Hepatocyte (in vitro differentiated cells): ENCODE measurements at regions not wholly inside any gene's neighbourhood (a gene's known extent, or its start where the extent isn't known, plus 50 kb on each side); places are given as distances from the start of the nearest gene placed in this dataset.

Experiments
- DNase-seq: peaks from one replicate; pipeline ENCODE4 v3.0.0-alpha.2; 2016; ENCODE audit warnings: low spot score
- H2AFZ ChIP-seq: fragments of 200-600 bp; sonication (generic); 2 replicates; pipeline ENCODE4 v1.6.0; 2016; ENCODE audit warnings: antibody characterized with exemption, mild to moderate bottlenecking
- H3K27ac ChIP-seq: fragments of 200-600 bp; sonication (generic); 2 replicates; pipeline ENCODE4 v1.5.1; 2016; ENCODE audit warnings: mild to moderate bottlenecking
- H3K27me3 ChIP-seq: fragments of 200-600 bp; sonication (generic); 2 replicates; pipeline ENCODE4 v1.6.1; 2016
- H3K36me3 ChIP-seq: fragments of 200-600 bp; sonication (generic); replicated peaks from 2 replicates; pipeline ENCODE4 v1.5.1; 2016; ENCODE audit warnings: low read depth; ENCODE audit not compliant: insufficient read depth
- H3K4me1 ChIP-seq: fragments of 200-600 bp; sonication (generic); 2 replicates; pipeline ENCODE4 v1.5.1; 2016; ENCODE audit warnings: mild to moderate bottlenecking, moderate library complexity; ENCODE audit not compliant: insufficient read depth
- H3K4me2 ChIP-seq: fragments of 200-600 bp; sonication (generic); 2 replicates; pipeline ENCODE4 v1.6.0; 2016
- H3K4me3 ChIP-seq: fragments of 200-600 bp; sonication (generic); 2 replicates; pipeline ENCODE4 v1.5.1; 2016; ENCODE audit warnings: mild to moderate bottlenecking
- H3K79me2 ChIP-seq: fragments of 200-600 bp; sonication (generic); 2 replicates; pipeline ENCODE4 v1.6.0; 2017; ENCODE audit warnings: mild to moderate bottlenecking
- H3K9me2 ChIP-seq: fragments of 200-600 bp; sonication (generic); replicated peaks from 2 replicates; pipeline ENCODE4 v1.6.0; 2017; ENCODE audit warnings: mild to moderate bottlenecking; ENCODE audit not compliant: insufficient read depth
- H3K9me3 ChIP-seq: fragments of 200-600 bp; sonication (generic); 2 replicates; pipeline ENCODE4 v1.5.1; 2016; ENCODE audit warnings: low read depth, mild to moderate bottlenecking
- H4K20me1 ChIP-seq: fragments of 200-600 bp; sonication (generic); 2 replicates; pipeline ENCODE4 v1.6.0; 2016; ENCODE audit warnings: mild to moderate bottlenecking; ENCODE audit not compliant: insufficient read depth, poor library complexity, severe bottlenecking
- EZH2 ChIP-seq: fragments of 200-600 bp; sonication (generic); IDR thresholded peaks from 2 replicates; pipeline ENCODE4 v1.6.1; 2016; ENCODE audit warnings: antibody characterized with exemption, mild to moderate bottlenecking, borderline replicate concordance
- EZH2phosphoT487 ChIP-seq: fragments of 200-600 bp; sonication (generic); IDR thresholded peaks from one replicate; pipeline ENCODE4 v1.6.1; 2018; ENCODE audit warnings: antibody characterized with exemption, mild to moderate bottlenecking, low read depth, moderate library complexity; ENCODE audit not compliant: unreplicated experiment, severe bottlenecking
- WGBS: methylation state at CpG from one replicate; pipeline ENCODE4 v1.1.6; 2016; ENCODE audit warnings: low lambda C conversion rate; ENCODE audit errors: missing lambda C conversion rate; 5-methylcytosine and 5-hydroxymethylcytosine counted together
- TF ChIP-seq, protein P1 (sequence below): fragments of 200-600 bp; sonication (generic); IDR thresholded peaks from 2 replicates; pipeline ENCODE4 v1.5.1; 2016; ENCODE audit warnings: antibody characterized with exemption, mild to moderate bottlenecking; ENCODE audit not compliant: poor library complexity

DNA sequence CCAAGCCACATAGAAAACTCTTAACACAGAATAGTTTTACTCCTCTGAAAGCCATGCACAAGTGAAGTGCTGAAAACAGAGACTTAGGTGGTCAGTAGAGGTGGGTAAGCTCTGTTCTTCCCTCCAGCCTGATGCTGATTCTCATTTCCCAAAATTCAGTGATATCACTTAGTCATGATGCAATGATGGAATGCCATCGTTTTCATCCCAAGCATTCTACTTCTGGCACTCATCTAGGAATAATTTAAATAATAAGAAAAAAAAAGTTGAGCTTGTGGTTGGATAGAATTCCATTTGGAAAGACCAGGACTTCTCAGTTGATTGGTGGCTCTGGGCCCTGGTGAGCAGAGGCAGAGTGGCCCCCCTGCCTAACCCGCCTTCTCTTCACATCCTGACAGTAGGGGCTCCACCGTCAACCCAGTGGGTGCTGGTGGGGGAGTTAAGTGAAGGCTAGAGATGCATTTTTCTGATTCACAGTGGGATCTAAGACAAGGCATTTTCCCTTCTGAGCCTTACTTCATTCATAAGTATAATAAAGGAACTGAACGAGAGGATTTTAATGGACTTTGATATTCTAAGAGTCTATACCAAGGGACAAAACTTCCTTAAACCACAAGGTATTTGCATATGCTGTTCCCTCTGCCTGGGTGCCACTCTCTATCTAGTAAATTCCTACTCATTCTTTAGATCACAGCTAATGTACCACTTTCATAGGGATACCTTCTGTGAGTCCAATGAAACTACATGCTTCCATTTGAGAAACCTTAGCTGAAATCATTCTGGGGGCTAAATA, 310.3 kb upstream of the DYNLRB2 start:
- Histone ChIP-seq H3K4me2 (no peak overlapping the region), H4K20me1 (no peaks in the 10 kb centered on the region), H3K4me1 (no peaks in the 10 kb centered on the region), H3K36me3 (no peaks in the 10 kb centered on the region), H3K9me3 (no peaks in the 10 kb centered on the region), H2AFZ (no peak overlapping the region), H3K79me2 (no peaks in the 10 kb centered on the region), H3K27ac (no peak overlapping the region), H3K27me3 (no peaks in the 10 kb centered on the region), H3K9me2 (no peaks in the 10 kb centered on the region), H3K4me3 (no peak overlapping the region)
- TF ChIP-seq EZH2 (no peak), EZH2phosphoT487 (no peak)
- TF ChIP-seq, protein P1, sequence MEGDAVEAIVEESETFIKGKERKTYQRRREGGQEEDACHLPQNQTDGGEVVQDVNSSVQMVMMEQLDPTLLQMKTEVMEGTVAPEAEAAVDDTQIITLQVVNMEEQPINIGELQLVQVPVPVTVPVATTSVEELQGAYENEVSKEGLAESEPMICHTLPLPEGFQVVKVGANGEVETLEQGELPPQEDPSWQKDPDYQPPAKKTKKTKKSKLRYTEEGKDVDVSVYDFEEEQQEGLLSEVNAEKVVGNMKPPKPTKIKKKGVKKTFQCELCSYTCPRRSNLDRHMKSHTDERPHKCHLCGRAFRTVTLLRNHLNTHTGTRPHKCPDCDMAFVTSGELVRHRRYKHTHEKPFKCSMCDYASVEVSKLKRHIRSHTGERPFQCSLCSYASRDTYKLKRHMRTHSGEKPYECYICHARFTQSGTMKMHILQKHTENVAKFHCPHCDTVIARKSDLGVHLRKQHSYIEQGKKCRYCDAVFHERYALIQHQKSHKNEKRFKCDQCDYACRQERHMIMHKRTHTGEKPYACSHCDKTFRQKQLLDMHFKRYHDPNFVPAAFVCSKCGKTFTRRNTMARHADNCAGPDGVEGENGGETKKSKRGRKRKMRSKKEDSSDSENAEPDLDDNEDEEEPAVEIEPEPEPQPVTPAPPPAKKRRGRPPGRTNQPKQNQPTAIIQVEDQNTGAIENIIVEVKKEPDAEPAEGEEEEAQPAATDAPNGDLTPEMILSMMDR, result no peak
- no peak for DNase-seq
- WGBS, result 75% methylated on average over 4 of the region's 4 CpGs

DNA sequence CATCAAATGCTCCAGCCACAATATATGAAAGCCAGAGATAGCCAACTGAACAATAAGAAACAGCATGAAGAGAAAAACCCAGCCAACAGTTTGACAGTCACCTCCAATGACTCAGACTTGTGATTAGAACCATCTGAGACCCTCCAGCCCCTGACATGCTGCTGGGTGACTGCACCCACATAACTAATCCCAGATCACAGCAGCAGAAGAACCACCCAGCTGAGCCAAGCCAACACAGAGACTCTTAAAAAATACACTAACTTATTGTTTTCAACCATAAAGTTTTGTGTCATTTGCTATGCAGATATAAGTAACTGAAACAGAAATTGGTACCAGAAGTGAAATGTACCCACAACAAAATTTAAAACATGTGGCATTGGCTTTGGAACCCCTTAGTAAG, 314.3 kb upstream of the DYNLRB2 start:
- H3K4me2 ChIP-seq, result no peak overlapping the region
- no peaks in the 10 kb centered on the region for H4K20me1 ChIP-seq
- H3K27me3 ChIP-seq, result no peaks in the 10 kb centered on the region
- no peak overlapping the region for H3K4me3 ChIP-seq
- no peaks in the 10 kb centered on the region for H3K9me3 ChIP-seq
- no peaks in the 10 kb centered on the region for H3K36me3 ChIP-seq
- H3K79me2 ChIP-seq, result no peaks in the 10 kb centered on the region
- no peaks in the 10 kb centered on the region for H3K9me2 ChIP-seq
- no peak for DNase-seq
- no peak overlapping the region for H3K27ac ChIP-seq
- no peaks in the 10 kb centered on the region for H3K4me1 ChIP-seq
- TF ChIP-seq EZH2, result no peak
- TF ChIP-seq EZH2phosphoT487, result no peak
- no peak overlapping the region for H2AFZ ChIP-seq

- H3K9me3 ChIP-seq, result no peaks in the 10 kb centered on the region
Measured at GRCh38 chr16:80210787-80211186, 330.0 kb upstream of the DYNLRB2 start.

GRCh38 chr16:80208743-80209142, 332.1 kb upstream of the DYNLRB2 start:
- DNase-seq, result no peak
- no peaks in the 10 kb centered on the region for H3K79me2 ChIP-seq
- H2AFZ ChIP-seq, result no peak overlapping the region
- H3K9me3 ChIP-seq, result no peaks in the 10 kb centered on the region
- no peaks in the 10 kb centered on the region for H3K27me3 ChIP-seq
- no peaks in the 10 kb centered on the region for H3K9me2 ChIP-seq
- no peaks in the 10 kb centered on the region for H3K4me1 ChIP-seq
- WGBS, result 82% methylated on average over 3 of the region's 3 CpGs
- H3K4me3 ChIP-seq, result no peak overlapping the region
- H3K36me3 ChIP-seq, result no peaks in the 10 kb centered on the region
- H3K27ac ChIP-seq, result no peak overlapping the region
- no peak overlapping the region for H3K4me2 ChIP-seq
- TF ChIP-seq, protein P1, result no peak
- TF ChIP-seq EZH2 (no peak), EZH2phosphoT487 (no peak)
- no peaks in the 10 kb centered on the region for H4K20me1 ChIP-seq

More at GRCh38 chr16:80210787-80211186, 330.0 kb upstream of the DYNLRB2 start:
- no peaks in the 10 kb centered on the region for H3K4me1 ChIP-seq
- H2AFZ ChIP-seq, result no peak overlapping the region
- no peaks in the 10 kb centered on the region for H4K20me1 ChIP-seq
- no peak overlapping the region for H3K4me3 ChIP-seq
- H3K79me2 ChIP-seq, result no peaks in the 10 kb centered on the region
- H3K4me2 ChIP-seq, result no peak overlapping the region
- WGBS, result 90% methylated on average over 3 of the region's 3 CpGs
- DNase-seq, result no peak
- H3K9me2 ChIP-seq, result no peaks in the 10 kb centered on the region
- H3K36me3 ChIP-seq, result no peaks in the 10 kb centered on the region
- no peaks in the 10 kb centered on the region for H3K27me3 ChIP-seq
- TF ChIP-seq, protein P1, result no peak
- no peak for TF ChIP-seq EZH2phosphoT487
- no peak for TF ChIP-seq EZH2
- no peak overlapping the region for H3K27ac ChIP-seq
